Epithelial cell of esophagus (primary cell): ENCODE measurements at regions not wholly inside any gene's neighbourhood (a gene's known extent, or its start where the extent isn't known, plus 50 kb on each side); places are given as distances from the start of the nearest gene placed in this dataset.

Source experiments
- DNase-seq: peaks from one replicate; pipeline ENCODE4 v3.0.0; 2010; ENCODE audit warnings: low read depth
- H3K4me3 ChIP-seq: 2 replicates; pipeline ENCODE4 v1.5.1; 2011; ENCODE audit warnings: mild to moderate bottlenecking, low read length, control low read depth
- TF ChIP-seq, protein P1 (sequence below): IDR thresholded peaks from 2 replicates; pipeline ENCODE4 v1.5.1; 2011; ENCODE audit warnings: low read depth, mild to moderate bottlenecking, low read length, control low read depth, inconsistent platforms; ENCODE audit not compliant: insufficient read depth; ENCODE audit errors: missing control alignments

DNA sequence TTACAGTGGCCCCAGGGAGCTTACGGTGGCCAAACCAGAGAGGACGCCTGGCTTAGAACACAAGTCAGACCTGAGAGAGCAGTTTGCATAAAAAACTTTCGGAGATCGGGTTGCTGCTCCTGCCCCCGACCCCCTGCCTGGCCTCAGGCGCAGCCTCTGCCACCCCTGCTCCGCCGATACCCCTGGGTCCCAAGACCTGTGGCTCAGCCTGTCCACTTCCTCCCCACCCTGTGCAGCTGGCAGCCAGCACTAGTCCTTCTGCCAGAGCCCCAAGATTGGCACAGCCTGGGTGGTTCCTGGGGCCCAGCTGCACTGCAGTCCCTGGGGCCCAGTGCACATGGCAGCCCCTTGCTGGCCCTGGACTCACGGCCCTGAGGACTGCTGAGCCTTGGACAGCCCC, 56.2 kb upstream of the SOX1 start:
- no peak for DNase-seq
- no peak overlapping the region for H3K4me3 ChIP-seq
- TF ChIP-seq, protein P1, sequence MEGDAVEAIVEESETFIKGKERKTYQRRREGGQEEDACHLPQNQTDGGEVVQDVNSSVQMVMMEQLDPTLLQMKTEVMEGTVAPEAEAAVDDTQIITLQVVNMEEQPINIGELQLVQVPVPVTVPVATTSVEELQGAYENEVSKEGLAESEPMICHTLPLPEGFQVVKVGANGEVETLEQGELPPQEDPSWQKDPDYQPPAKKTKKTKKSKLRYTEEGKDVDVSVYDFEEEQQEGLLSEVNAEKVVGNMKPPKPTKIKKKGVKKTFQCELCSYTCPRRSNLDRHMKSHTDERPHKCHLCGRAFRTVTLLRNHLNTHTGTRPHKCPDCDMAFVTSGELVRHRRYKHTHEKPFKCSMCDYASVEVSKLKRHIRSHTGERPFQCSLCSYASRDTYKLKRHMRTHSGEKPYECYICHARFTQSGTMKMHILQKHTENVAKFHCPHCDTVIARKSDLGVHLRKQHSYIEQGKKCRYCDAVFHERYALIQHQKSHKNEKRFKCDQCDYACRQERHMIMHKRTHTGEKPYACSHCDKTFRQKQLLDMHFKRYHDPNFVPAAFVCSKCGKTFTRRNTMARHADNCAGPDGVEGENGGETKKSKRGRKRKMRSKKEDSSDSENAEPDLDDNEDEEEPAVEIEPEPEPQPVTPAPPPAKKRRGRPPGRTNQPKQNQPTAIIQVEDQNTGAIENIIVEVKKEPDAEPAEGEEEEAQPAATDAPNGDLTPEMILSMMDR, result no peak

DNA sequence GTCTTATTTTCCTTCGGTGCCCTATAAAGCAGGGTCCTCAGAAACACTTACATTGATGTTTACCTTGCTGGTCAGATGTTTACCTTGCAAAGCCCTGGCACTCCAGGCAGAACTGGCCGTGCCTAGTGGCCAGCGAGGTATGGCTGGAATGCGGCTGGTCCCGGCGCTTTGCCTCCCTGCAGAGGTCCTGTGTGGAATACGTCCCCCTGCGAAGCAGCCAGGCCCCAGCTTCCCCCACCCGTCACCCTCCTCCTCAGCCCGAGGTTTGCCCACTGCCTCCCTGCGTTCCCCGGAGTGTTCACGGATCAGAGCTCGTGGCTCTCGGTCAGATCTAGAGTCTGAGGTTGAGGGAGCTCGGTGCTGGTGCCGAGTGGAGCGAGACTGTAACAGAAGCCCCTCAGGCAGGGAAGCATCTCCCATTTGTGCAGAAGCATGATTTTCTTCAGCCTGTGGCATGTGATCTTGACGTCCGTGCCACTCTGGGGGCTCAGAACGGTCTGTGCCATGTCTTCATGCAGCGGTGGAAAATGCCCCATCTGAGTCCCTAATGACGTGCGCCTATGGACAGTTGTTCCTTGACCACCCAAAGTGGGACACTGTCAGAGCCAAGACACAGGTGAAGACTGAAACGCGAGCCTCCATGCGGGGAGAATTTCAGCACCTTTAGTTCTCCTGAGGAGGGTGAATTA, 54.8 kb upstream of the SOX1 start:
- TF ChIP-seq, protein P1, result no peak
- H3K4me3 ChIP-seq, result no peak overlapping the region
- DNase-seq, result no peak

DNA sequence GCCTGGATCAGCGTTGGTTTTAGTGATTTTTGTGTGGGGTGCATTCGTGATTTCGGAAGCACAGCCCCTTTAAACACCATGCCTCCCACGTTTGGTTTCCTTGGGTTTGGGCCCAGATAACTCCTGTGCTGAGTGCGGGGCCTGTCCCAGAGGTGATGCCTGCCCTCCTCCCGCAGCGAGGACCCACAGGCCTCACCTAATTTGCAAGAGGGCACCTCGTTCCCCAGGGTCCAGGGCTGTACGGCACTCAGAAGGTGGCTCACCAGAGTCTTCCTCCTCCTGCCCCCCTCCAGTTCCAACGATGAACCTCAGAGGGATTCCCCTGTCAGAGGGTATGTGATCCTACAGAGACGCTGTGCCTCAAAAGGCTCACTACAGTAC, 54.3 kb upstream of the SOX1 start:
- H3K4me3 ChIP-seq, result no peak overlapping the region
- no peak for DNase-seq
- TF ChIP-seq, protein P1, result no peak

DNA sequence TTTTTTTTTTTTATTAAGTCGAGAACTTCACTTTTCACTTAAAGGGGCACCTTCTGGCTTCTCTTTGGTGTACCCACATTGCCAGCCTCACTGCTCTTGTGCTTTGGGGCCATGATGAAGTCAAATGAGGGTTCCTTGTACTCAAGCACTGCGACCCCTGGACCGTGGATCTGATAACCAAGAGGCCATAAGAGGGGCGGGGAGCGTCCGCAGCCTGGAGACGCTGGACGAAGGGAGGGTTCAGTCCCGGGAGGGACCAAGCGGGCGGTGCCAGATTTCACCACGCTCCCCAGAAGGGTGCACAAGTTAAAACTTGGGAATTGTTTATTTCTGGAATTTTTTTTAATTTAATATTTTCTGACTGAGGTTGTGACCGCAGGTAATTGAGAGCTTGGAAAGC, 53.3 kb upstream of the SOX1 start:
- TF ChIP-seq, protein P1, result no peak
- no peak for DNase-seq
- H3K4me3 ChIP-seq, result no peak overlapping the region

DNA sequence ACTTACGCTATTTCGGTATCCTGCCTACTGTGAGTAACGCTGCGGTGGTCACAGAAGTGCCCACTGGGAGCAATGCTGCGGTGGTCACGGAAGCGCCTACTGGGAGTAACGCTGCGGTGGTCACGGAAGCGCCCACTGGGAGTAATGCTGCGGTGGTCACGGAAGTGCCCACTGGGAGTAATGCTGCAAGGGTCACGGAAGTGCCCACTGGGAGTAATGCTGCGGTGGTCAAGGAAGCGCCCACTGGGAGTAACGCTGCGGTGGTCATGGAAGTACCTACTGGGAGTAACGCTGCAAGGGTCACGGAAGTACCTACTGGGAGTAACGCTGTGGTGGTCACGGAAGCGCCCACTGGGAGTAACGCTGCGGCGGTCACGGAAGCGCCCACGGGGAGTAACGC, 52.1 kb upstream of the SOX1 start:
- no peak for DNase-seq
- H3K4me3 ChIP-seq, result no peak overlapping the region
- TF ChIP-seq, protein P1, result no peak
